ENCODE measurements at regions not wholly inside any gene's neighbourhood (a gene's known extent, or its start where the extent isn't known, plus 50 kb on each side); places are given as distances from the start of the nearest gene placed in this dataset. TPM values are rescaled to one million over a fixed set of nuclear protein-coding genes. Genes with fewer than 3 reads are reported as not detected.

- no peaks in the 10 kb centered on the region for H3K9me3 ChIP-seq (ENCODE audit: control insufficient read depth, insufficient read depth, low read length)
- ChIA-PET POLR2A (no interaction called here), CTCF (no interaction called here)
- no peaks in the 10 kb centered on the region for H3K27me3 ChIP-seq (ENCODE audit: control insufficient read depth, insufficient read depth, low read length)
- TF ChIP-seq CTCF (IDR thresholded peaks at IDR 0.05; ENCODE audit: low read depth, low read length) = no peak
- no peak for DNase-seq (ENCODE audit: low read depth, low spot score)
- no peak overlapping the region for H3K4me3 ChIP-seq (ENCODE audit: low read depth, low read length)
- H3K27ac ChIP-seq (ENCODE audit: low read depth, low read length) = no peak overlapping the region
These were observed 694.7 kb downstream of the ARHGAP15 start for GRCh38 chr2:143823876-143824275.

GRCh38 chr2:143823296-143823695, 694.1 kb downstream of the ARHGAP15 start:
- ChIA-PET POLR2A (no interaction called here), CTCF (interaction anchor here (0.7 kb wide), 1 partner anchor 1083 kb away, joined by 5 read pairs; no protein-coding TSS in a partner anchor)
- Histone ChIP-seq H3K9me3 (ENCODE audit: control insufficient read depth, insufficient read depth, low read length) (no peaks in the 10 kb centered on the region), H3K27me3 (ENCODE audit: control insufficient read depth, insufficient read depth, low read length) (no peaks in the 10 kb centered on the region), H3K4me3 (ENCODE audit: low read depth, low read length) (no peak overlapping the region), H3K27ac (ENCODE audit: low read depth, low read length) (no peak overlapping the region)
- no peak for TF ChIP-seq CTCF (IDR thresholded peaks at IDR 0.05; ENCODE audit: low read depth, low read length)
- DNase-seq (ENCODE audit: low read depth, low spot score) = no peak

GRCh38 chr2:143822736-143823135, 693.5 kb downstream of the ARHGAP15 start:
- Histone ChIP-seq H3K9me3 (ENCODE audit: control insufficient read depth, insufficient read depth, low read length) (no peaks in the 10 kb centered on the region), H3K27ac (ENCODE audit: low read depth, low read length) (no peak overlapping the region), H3K27me3 (ENCODE audit: control insufficient read depth, insufficient read depth, low read length) (no peaks in the 10 kb centered on the region), H3K4me3 (ENCODE audit: low read depth, low read length) (no peak overlapping the region)
- ChIA-PET POLR2A (no interaction called here), CTCF (no interaction called here)
- no peak for TF ChIP-seq CTCF (IDR thresholded peaks at IDR 0.05; ENCODE audit: low read depth, low read length)
- DNase-seq (ENCODE audit: low read depth, low spot score) = no peak

- DNase-seq (ENCODE audit: low read depth, low spot score) = no peak
- no peak overlapping the region for H3K27ac ChIP-seq (ENCODE audit: low read depth, low read length)
- H3K4me3 ChIP-seq (ENCODE audit: low read depth, low read length) = no peak overlapping the region
- no peaks in the 10 kb centered on the region for H3K9me3 ChIP-seq (ENCODE audit: control insufficient read depth, insufficient read depth, low read length)
- POLR2A ChIA-PET = interaction anchor here (0.5 kb wide), 1 partner anchor 1453 kb away, joined by 3 read pairs; no protein-coding TSS in a partner anchor
- H3K27me3 ChIP-seq (ENCODE audit: control insufficient read depth, insufficient read depth, low read length) = no peaks in the 10 kb centered on the region
- CTCF ChIA-PET = no interaction called here
- no peak for TF ChIP-seq CTCF (IDR thresholded peaks at IDR 0.05; ENCODE audit: low read depth, low read length)
These were observed 690.5 kb downstream of the ARHGAP15 start for GRCh38 chr2:143819764-143820163.

GRCh38 chr2:143819190-143819735, 690.0 kb downstream of the ARHGAP15 start:
- no peak overlapping the region for H3K4me3 ChIP-seq (ENCODE audit: low read depth, low read length)
- H3K27me3 ChIP-seq (ENCODE audit: control insufficient read depth, insufficient read depth, low read length) = no peaks in the 10 kb centered on the region
- CTCF ChIA-PET = no interaction called here
- H3K9me3 ChIP-seq (ENCODE audit: control insufficient read depth, insufficient read depth, low read length) = no peaks in the 10 kb centered on the region
- no peak for TF ChIP-seq CTCF (IDR thresholded peaks at IDR 0.05; ENCODE audit: low read depth, low read length)
- H3K27ac ChIP-seq (ENCODE audit: low read depth, low read length) = no peak overlapping the region
- POLR2A ChIA-PET = interaction anchor here (0.5 kb wide), 1 partner anchor 1454 kb away, joined by 3 read pairs; no protein-coding TSS in a partner anchor
- no peak for DNase-seq (ENCODE audit: low read depth, low spot score)

Small RNAs in the stretch of these regions (small RNA-seq; reads per million reads assigned to genes)
- not detected for gene RF00019 (ENCODE audit: insufficient read length, low read depth)
